Fibroblast of lung (primary cell): ENCODE measurements at regions not wholly inside any gene's neighbourhood (a gene's known extent, or its start where the extent isn't known, plus 50 kb on each side); places are given as distances from the start of the nearest gene placed in this dataset.
A peak's percentile ranks its signal among the peaks of the same experiment; 100 is the strongest.

Source experiments
- DNase-seq, 2 donors: peaks; one replicate each; pipeline versions ENCODE4 v3.0.0 to v3.0.0-alpha.2; 2010; ENCODE audit warnings: low read depth in 2 of 2
- H2AFZ ChIP-seq: 2 replicates; pipeline ENCODE4 v1.5.1; 2012; ENCODE audit warnings: low read length, control low read depth, inconsistent platforms
- H3K27ac ChIP-seq: 2 replicates; pipeline ENCODE4 v1.5.1; 2011; ENCODE audit warnings: low read length, control low read depth; ENCODE audit not compliant: insufficient read depth
- H3K27me3 ChIP-seq: 2 replicates; pipeline ENCODE4 v1.5.1; 2011; ENCODE audit warnings: mild to moderate bottlenecking, low read length; ENCODE audit not compliant: control insufficient read depth, insufficient read depth
- H3K36me3 ChIP-seq: 2 replicates; pipeline ENCODE4 v1.5.1; 2011; ENCODE audit warnings: low read length; ENCODE audit not compliant: control insufficient read depth, insufficient read depth
- H3K4me1 ChIP-seq: 2 replicates; pipeline ENCODE4 v1.5.1; 2011; ENCODE audit warnings: low read length; ENCODE audit not compliant: control insufficient read depth, insufficient read depth; ENCODE audit errors: extremely low read depth
- H3K4me2 ChIP-seq: 2 replicates; pipeline ENCODE4 v1.5.1; 2011; ENCODE audit warnings: low read length, control low read depth; ENCODE audit not compliant: insufficient read depth; ENCODE audit errors: extremely low read depth
- H3K4me3 ChIP-seq, 4 experiments: fragments of 200-600 bp in 1 of 4; sonication (generic) in 1 of 4; replicated peaks in 1 of 4; 2 replicates each; pipeline ENCODE4 v1.5.1; 2011 to 2016; ENCODE audit warnings: low read length in 4 of 4, low read depth in 3 of 4, mild to moderate bottlenecking in 3 of 4, control low read depth in 2 of 4, inconsistent platforms in 1 of 4, mixed read lengths in 1 of 4; ENCODE audit not compliant: insufficient read depth in 1 of 4; ENCODE audit errors: control extremely low read depth in 1 of 4
- H3K79me2 ChIP-seq: 2 replicates; pipeline ENCODE4 v1.5.1; 2012; ENCODE audit warnings: mild to moderate bottlenecking, low read length, inconsistent platforms; ENCODE audit not compliant: control insufficient read depth, insufficient read depth
- H3K9ac ChIP-seq: 2 replicates; pipeline ENCODE4 v1.5.1; 2011; ENCODE audit warnings: mild to moderate bottlenecking, low read length, control low read depth; ENCODE audit not compliant: insufficient read depth
- H3K9me3 ChIP-seq: 2 replicates; pipeline ENCODE4 v1.5.1; 2012; ENCODE audit warnings: low read depth, low read length; ENCODE audit not compliant: control insufficient read depth, insufficient read depth
- H4K20me1 ChIP-seq: 2 replicates; pipeline ENCODE4 v1.5.1; 2011; ENCODE audit warnings: low read length; ENCODE audit not compliant: control insufficient read depth, insufficient read depth; ENCODE audit errors: extremely low read depth
- EZH2 ChIP-seq: IDR thresholded peaks from 2 replicates; pipeline ENCODE4 v1.5.1; 2012; ENCODE audit warnings: low read length, control low read depth, mild to moderate bottlenecking; ENCODE audit errors: missing control alignments
- TF ChIP-seq, protein P1 (sequence below), 2 donors: IDR thresholded peaks in 1 of 2; conservative IDR thresholded peaks in 1 of 2; 1 replicate in 1 of 2; 2 replicates in 1 of 2; pipeline ENCODE4 v1.5.1; 2011 to 2012; ENCODE audit warnings: low read length in 2 of 2, control low read depth in 1 of 2, inconsistent platforms in 1 of 2, low read depth in 1 of 2, mild to moderate bottlenecking in 1 of 2

DNA sequence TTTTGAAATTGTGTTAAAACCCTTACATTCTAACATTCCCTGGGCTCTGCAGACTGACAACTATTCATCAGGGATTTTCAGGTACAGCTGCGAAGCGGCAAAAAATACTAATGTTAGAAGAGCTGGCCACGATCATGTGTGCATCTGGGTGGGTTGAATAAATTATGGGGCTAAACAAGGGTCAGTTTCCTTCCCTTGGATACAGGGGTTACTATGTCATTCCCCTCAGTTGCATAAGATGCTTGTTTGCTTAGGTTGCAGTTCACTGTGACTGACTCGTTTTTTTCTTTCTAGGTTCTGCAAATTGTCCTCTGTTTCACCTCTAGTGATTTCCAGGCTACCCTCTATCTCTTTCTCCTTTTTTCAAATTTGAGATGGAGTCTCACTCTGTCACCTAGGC is 58.1 kb upstream of the GRIP1 start:
- Histone ChIP-seq H3K36me3 (no peaks in the 10 kb centered on the region), H3K4me2 (no peak overlapping the region), H2AFZ (no peak overlapping the region), H4K20me1 (no peaks in the 10 kb centered on the region), H3K79me2 (no peaks in the 10 kb centered on the region), H3K9ac (no peak overlapping the region), H3K27me3 (no peaks in the 10 kb centered on the region), H3K4me1 (no peaks in the 10 kb centered on the region), H3K4me3 (no peak overlapping the region), H3K9me3 (no peaks in the 10 kb centered on the region), H3K27ac (no peak overlapping the region)
- no peak for TF ChIP-seq EZH2
- no peak for DNase-seq

DNA sequence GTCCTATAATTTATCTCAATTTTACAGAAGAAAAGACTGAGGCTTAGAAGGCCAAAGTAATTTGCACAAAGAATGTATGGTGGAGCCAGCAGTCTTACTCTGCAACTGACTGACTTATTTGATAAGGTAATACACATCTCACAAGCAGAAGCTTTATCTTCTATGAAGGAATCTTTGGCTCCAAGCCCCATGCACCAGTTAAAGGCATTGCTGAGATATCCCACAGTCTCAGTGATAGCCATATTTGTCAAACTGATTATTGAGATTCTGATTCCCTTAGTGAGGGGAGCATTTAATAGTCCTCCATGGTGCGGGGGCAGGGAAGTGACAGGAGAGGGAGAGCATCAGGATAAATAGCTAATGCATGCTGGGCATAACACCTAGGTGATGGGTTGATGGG is 60.4 kb upstream of the GRIP1 start:
- no peaks in the 10 kb centered on the region for H3K36me3 ChIP-seq
- H3K79me2 ChIP-seq, result no peaks in the 10 kb centered on the region
- H3K4me3 ChIP-seq, result no peak overlapping the region
- H2AFZ ChIP-seq, result no peak overlapping the region
- no peak overlapping the region for H3K9ac ChIP-seq
- no peak overlapping the region for H3K27ac ChIP-seq
- no peaks in the 10 kb centered on the region for H3K4me1 ChIP-seq
- no peaks in the 10 kb centered on the region for H3K27me3 ChIP-seq
- no peak overlapping the region for H3K4me2 ChIP-seq
- H4K20me1 ChIP-seq, result no peaks in the 10 kb centered on the region
- H3K9me3 ChIP-seq, result no peaks in the 10 kb centered on the region
- TF ChIP-seq, protein P1, sequence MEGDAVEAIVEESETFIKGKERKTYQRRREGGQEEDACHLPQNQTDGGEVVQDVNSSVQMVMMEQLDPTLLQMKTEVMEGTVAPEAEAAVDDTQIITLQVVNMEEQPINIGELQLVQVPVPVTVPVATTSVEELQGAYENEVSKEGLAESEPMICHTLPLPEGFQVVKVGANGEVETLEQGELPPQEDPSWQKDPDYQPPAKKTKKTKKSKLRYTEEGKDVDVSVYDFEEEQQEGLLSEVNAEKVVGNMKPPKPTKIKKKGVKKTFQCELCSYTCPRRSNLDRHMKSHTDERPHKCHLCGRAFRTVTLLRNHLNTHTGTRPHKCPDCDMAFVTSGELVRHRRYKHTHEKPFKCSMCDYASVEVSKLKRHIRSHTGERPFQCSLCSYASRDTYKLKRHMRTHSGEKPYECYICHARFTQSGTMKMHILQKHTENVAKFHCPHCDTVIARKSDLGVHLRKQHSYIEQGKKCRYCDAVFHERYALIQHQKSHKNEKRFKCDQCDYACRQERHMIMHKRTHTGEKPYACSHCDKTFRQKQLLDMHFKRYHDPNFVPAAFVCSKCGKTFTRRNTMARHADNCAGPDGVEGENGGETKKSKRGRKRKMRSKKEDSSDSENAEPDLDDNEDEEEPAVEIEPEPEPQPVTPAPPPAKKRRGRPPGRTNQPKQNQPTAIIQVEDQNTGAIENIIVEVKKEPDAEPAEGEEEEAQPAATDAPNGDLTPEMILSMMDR (conservative IDR thresholded peaks at IDR 0.05 in 1 of 2, IDR thresholded peaks at IDR 0.05 in 1 of 2; ENCODE audit: low read depth in 1 of 2, low read length in 2 of 2), result no peak
- TF ChIP-seq EZH2, result no peak
- DNase-seq, result peak in 1 of 2 donors; percentile 0

DNA sequence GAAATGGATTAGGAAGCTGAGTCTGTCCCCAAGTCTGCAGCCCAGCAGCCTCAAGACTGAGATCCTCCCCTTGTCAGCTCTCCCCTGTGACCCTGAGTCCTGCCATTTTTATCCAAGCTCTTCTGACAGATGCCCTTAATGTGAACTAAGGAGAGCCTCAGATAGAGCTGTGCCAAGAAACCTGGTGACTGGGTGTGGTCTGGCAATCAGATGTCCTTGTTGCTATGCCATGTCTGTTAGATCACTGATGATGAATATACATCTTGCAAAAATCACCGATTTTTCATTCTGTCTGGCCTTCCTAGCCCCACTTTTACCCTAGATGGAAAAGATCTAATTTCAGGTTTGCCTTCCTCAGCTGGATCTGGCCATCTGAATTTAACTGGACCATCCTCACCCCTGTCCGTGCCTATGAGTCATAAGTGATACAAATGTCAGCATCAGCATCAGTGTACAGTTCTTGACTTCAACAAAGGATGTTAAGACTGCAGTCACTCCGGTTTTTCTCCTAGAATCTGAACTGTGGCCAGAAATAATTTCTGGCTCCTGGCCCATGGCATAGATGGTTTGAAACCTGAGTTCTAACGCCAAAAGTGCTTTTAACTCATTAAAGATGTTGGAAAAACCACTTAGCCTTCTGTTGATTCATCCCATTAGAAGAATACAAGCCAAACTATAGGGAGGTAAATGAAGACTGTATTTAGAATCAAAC is 61.2 kb upstream of the GRIP1 start:
- Histone ChIP-seq H4K20me1 (no peaks in the 10 kb centered on the region), H3K4me2 (no peak overlapping the region), H3K27me3 (no peaks in the 10 kb centered on the region), H3K9ac (no peak overlapping the region), H3K4me1 (no peaks in the 10 kb centered on the region), H3K36me3 (no peaks in the 10 kb centered on the region), H2AFZ (no peak overlapping the region), H3K9me3 (no peaks in the 10 kb centered on the region), H3K4me3 (no peak overlapping the region), H3K27ac (no peak overlapping the region), H3K79me2 (no peaks in the 10 kb centered on the region)
- DNase-seq, result peak in 1 of 2 donors; percentile 19
- TF ChIP-seq EZH2, result no peak
- TF ChIP-seq, protein P1 (conservative IDR thresholded peaks at IDR 0.05 in 1 of 2, IDR thresholded peaks at IDR 0.05 in 1 of 2; ENCODE audit: low read depth in 1 of 2, low read length in 2 of 2), result no peak
